ENCODE measurements at regions not wholly inside any gene's neighbourhood (a gene's known extent, or its start where the extent isn't known, plus 50 kb on each side); places are given as distances from the start of the nearest gene placed in this dataset.
"Not testable (repeated sequence)": the region's sequence is repeated elsewhere in the genome, so short reads cannot be mapped to it uniquely, and the experiment has no call there.

DNA sequence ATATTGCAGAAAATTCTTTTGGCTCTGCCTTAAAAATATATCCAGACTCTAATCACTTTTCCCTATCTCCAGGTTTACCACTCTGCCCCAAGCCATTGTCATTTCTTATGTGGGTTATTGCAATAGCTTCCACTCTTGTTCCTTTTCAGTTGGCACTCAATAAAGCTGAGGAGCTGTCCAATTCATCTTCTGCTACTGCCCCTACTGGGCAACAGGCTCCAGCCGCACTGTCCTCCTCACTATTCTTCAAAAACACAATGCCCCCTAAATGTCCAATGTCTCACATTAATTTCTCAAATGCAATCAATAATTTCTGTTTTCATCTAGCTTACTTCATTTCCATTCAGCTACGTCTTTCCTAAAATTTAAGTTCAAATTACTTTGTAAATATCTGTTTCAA lies 1262.5 kb upstream of the CDH2 start:
- intact Hi-C loops (cut with micrococcal nuclease): no loop called here

DNA sequence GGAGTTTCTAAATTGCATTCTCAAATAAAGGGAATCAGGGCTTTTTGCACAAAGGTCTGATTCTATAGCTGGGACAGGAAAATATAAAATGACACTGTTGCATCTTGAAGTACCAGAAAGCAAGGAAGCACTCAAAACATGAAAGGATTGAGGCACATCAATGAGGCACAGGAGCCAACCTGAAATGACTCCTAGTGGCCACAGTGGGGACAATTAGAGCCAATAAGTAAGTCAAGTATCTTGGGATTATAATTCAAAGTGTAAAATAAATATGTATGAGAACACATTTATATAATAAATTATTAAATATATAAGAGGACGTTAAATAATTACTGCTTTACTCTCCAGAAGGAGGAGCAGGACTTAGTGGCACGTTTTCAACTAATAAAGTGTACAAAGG lies 1259.5 kb upstream of the CDH2 start:
- intact Hi-C loops (cut with micrococcal nuclease): no loop called here

DNA sequence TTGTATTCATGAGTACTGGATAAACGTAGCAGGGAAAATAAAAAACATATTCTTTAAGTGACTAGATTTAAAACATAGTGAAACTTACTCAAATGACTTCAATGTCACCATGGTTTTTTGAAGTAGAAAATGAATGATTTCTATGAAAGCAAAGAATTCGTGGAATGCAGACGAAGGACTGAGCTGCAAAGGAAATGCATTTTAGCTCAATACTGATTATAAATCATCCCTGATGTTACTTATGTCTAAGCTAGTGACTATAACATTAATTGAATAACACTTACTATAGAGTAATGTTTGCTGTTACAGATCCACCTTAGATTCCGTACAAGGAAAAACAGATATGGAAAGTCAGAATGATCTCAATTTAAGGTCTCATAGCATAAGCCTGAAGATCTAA lies 1257.7 kb upstream of the CDH2 start:
- intact Hi-C loops (cut with micrococcal nuclease): no loop called here

DNA sequence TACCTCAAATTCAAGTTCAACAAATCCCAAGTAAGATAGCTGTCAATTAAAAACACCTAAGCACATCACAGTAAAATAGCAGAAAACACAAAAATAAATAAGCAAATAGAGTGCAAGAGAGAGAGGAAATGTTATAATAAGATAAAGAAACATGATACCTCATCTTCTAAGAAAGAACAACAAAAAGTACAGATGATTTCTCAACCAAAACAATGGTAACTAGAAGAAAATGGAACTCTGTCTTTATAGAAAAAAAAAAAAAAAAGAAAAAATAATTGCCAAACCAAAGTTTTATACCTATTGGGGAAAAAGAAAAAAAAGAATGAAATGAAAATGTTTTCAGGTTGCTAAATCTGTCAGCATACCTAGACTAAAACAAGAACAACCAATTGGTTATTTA lies 1253.5 kb upstream of the CDH2 start:
- intact Hi-C loops (cut with micrococcal nuclease): no loop called here

DNA sequence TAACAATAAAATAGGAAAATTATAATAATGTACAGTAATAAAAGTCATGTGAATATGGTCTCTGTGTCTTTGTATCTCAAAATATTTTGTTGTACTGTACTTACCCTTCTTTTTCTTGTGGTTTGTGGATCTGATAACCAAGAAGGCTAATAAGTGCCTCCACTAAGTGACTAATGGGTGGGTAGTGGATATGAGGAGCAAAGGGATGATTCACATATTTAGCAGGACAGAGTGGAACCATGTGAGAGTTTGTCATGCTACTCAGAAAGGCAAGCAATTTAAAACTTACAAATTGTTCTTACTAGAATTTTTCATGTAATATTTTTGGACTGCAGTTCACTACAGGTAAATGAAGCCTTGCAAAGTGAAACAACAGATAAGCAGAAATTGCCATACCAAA lies 1241.2 kb upstream of the CDH2 start:
- intact Hi-C loops (cut with micrococcal nuclease): no loop called here

DNA sequence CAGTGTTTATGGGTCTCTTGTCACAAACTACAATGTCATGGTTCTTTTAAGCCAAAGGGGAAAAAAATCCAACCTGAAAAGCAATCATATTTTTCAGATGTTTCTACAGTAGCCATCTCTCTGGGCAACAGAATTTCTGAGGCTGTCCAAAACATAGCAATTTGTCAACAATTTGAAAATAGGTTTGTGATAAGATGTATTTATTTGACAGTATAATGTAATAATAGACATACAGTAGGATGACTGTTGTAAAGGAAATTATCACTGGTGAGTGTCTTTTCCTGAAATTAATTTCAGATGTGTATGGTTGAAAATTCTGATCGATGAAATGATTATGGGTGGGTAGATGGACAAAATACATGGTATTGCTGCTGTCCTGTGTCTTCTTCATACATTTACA lies 1230.1 kb upstream of the CDH2 start:
- intact Hi-C loops (cut with micrococcal nuclease): no loop called here

DNA sequence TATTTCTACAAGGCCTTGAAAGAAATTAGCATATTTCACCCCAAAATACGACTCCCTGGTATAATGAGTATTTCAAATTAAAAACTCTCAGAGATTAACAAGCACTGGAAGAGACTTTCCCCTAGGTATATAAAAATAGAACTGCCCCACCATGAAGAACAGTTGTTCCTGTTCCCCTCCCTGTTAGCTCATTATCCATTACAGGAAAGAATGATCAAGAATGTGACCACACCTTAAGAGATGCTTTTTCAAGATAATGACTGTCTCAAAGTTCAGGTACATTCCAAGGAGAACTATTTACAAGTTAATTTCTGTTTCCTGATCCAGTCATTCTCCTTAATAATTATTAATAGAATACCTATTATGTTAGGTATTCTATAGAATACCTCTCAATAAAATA lies 1220.6 kb upstream of the CDH2 start:
- intact Hi-C loops (cut with micrococcal nuclease): no loop called here

DNA sequence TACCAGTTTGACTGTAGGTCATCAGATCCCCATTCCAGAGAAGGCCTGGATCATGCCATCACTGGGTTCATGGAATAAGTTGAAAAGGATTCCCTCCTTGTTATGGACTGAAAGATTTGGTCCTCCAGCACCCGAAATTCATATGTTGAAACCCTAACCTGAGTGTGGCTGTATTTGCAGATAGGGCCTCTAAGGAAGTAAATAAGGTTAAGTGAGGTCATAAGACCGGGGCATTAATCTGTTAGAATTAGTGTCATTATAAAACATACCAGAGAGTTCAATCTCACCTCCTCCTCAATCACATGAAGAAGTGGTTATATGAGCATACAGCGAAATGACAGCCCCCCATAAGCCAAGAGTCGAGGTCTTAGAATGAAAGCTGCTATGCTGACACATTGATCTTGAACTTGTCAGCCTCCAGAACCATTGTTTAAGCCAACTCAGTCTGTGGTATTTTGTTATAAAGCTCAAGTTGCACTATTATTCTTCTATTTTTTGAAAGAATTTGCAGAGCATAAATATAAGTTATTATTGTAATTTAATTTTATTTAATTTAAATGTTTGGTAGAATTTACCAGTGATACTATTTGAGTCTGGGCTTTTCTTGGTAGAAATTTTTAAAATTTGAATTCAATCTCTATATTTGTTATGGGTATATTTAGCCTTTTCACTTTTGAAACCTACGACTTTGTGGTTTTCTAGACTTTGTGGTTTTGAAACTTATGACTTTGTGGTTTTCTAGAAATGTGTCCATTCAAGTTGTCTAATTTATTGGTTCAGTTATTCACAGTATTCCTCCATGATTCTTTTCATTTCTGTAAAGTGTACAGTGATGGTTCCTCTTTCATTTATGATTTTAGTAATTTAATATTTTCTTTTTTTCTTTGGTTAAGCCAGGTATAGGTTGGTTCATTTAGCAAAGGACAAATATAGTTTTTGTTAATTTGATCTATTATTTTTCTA lies 1206.7 kb upstream of the CDH2 start:
- intact Hi-C loops (cut with micrococcal nuclease): no loop called here

DNA sequence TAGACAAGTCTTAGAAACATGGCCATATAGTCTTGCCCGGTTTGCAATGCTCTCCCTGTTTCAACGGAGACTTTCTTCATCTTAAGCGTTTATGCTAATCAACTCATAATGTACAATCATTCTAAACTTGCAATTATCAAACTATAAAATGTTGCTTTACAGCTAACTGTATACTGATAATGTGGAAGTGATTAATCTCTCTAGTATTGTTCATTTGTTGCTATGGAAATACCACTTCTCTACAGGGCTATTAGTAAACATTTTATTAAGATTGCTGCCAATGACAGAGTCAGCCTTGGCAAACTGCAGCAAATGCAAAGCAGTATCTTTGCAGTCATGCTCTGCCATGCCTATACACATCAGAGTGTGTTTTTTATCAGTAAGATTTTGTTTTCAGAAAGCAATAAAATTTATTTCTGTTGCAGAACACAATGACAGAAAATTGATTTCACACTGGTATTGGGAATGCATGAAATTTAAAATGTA lies 1201.8 kb upstream of the CDH2 start:
- intact Hi-C loops (cut with micrococcal nuclease): no loop called here

DNA sequence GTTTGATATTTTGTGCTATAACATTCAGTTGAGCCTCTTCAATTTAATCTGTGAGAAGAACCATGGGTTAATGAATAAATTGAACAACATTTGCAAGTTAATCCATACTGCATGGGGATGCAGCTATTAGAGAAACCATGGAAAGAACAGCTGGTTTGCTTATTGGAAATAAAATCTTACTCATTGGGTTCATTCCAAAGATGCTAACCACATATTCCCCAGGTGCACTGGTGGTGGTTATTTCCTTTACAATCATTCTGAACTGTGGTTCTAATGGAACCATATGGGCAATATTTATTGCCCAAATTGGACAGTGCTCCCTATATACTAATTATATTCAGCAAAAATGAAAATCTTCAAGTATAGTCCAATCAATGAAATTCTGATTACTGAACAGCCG lies 1200.4 kb upstream of the CDH2 start:
- intact Hi-C loops (cut with micrococcal nuclease): no loop called here

DNA sequence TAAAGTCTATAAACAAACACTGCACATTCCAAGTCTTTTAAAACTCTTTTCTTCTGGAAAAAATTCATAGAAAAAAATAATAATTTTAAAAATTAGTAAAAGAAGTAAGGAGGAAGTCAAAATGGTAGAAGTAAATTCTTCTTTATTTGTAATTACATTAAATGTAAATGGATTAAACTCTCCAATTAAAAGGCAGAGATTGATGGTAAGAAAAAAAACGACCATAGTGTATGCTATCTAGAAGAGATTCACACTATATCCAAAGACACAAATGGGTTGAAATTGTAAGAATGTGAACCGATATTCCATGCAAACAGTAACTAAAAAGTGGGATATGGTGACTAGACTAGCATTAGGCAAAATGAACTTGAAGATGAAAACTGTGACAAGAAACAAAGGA lies 1196.1 kb upstream of the CDH2 start:
- intact Hi-C loops (cut with micrococcal nuclease): no loop called here

DNA sequence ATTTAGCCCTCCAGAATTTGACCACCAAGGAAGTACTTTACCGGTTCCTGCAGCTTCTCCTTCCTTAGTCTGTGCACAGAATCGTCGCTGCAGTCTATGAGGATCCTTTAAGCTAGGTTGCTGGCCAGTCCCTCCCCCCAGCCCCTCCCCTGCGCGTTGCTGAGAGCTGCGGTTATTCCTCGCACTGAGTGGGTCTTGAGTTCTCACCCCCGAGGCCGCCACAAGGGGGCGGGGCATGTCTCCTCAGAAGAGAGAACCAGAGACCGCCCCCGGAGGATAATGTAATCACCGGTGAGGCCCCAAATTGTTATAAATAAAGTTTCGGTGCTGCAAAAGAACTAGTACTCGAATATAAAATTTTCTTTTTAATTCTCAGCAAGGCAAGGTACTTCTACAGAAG lies 1184.9 kb upstream of the CDH2 start:
- intact Hi-C loops (cut with micrococcal nuclease): no loop called here

DNA sequence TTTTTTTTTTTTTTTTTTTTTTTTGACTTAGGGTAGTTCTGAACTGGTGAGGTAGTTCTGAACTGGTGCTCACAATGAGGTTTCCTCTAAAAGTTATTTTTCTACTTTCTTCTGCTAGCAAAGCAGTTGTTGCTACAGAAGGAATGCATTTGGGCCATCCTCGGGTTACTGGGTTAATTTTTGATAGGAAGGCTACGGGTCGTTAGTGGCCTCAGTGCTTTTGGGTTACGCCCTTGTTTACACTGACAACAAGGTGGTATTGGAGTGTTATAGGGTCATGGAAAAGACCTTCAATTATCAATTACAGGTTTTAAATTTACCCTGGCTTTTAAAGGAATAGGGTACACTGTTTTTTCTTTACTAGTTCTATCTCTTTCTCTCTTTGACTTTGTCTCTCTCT lies 1183.7 kb upstream of the CDH2 start:
- intact Hi-C loops (cut with micrococcal nuclease): not testable (repeated sequence)

DNA sequence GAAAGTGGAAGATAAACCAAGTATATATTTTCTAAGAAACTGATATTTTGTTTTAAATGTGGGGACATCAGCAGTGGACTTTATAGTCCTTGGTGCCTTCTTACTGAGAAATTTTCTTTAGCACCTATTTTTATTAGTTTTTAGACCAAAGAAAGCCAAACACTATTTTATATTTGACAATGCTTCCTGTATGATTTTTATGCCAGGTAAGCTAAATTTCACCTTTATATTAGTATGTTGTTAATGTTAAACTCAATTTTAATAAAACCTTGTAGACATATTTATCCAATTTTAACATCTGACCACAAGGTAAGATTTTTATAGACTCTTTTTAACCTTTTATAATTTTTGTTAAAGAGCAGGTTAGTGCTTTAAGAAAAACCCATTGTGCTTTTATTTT lies 1182.3 kb upstream of the CDH2 start:
- intact Hi-C loops (cut with micrococcal nuclease): not testable (repeated sequence)

DNA sequence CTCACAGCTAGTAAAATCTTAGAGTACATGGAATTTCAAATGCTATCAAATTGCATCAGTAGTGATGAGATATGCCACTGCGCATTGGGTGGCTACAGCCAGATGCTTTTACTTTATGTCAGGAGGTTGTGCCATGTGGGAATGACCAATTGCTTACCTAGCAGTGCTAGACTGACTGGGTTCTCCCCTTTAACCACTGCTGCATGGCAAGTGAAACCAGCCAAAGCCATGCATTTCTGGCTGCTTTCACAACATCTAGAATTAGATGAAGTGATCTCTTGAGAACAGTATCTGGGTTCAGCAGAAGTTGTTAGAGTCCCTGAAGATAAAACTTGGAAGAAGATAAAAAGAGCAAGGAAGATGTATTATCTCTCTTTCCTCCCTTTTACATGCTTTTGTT lies 1174.2 kb upstream of the CDH2 start:
- intact Hi-C loops (cut with micrococcal nuclease): no loop called here

DNA sequence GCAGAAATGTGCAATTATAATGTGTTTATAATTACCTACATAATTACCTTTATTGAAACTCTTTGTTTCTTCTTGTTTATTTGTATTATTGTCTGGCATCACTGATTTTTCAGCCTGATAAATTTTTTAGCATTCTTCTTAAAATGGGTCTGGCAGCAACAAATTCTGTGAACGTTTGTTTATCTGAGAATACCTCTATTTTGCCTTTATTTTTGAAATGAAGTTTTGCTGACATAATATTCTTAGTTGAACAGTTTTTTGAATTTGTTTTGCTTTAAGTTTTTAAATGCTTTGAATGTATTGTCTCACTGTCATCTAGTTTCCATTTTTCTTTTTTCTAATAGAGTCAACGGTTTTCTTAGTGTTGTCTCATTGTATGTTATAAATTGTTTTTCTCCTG lies 1152.0 kb upstream of the CDH2 start:
- intact Hi-C loops (cut with micrococcal nuclease): no loop called here

DNA sequence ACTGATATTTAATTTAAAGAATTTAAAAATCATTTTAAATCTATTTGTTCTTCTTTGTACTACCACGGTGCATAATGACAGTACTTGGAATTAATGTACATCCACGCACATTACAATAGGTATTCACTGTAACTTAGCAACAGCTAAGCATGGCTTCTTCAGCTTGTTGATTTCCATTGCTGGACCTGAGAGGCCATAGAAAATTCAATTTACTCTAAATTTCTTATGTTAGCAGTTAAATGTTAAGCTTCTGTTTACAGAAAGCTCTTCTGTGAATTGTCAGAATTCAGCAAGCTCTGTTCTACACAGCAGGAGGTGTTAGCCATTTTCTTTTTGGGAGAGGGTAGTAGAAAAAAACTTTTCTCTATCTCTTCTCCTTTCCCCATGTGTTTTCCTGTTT lies 1149.3 kb upstream of the CDH2 start:
- intact Hi-C loops (cut with micrococcal nuclease): no loop called here

DNA sequence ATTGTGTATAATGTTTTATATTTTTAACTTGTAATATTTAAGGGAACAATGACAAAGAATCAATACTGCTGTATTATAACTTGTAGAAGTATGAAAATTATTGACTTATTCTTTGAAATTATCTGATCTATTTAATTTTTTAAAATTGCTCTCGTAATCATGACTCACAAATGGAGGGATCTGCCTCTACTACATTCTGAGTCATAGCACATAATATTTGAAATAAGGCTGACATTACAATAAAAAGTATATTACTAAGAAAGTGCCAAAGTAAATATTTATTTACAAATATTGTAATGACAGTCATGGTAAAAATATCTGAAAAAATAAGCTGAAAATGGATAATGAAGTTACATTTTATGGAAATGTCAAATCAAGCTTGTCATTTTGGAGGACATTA lies 1144.6 kb upstream of the CDH2 start:
- intact Hi-C loops (cut with micrococcal nuclease): no loop called here

DNA sequence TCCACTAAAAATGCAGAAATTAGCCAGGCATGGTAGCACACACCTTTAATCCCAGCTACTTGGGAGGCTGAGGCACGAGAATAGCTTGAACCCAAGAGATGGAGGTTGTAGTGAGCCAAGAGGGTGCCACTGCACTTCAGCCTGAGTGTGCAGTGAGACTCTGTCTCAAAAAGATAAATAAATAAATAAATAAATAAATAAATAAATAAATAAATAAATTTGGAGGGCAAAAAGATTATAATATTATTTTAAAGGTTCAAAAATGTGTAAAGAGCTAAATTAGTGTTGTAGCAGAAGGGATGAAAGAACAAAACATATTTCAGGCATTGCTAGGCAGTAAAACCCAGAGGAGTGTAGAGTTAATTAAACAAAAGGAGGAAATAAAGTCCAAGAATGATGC lies 1136.4 kb upstream of the CDH2 start:
- intact Hi-C loops (cut with micrococcal nuclease): no loop called here

DNA sequence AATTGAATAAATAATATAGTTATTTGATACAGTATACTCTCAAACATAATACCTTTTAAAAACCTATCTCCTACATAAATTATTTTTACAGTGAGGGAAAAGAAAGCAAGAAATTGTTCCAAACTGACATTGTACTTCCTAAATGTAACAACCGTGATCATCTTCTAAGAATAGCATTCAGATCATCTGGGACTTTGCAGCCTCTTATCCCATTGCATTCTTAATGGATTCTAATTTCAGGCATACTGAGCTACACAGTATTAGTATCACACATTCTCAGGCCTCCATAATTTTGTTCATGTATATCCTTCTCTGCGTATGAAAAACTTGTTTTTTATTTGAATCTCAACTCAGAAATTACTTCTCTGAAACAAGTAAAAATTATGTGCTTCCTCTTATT lies 1134.7 kb upstream of the CDH2 start:
- intact Hi-C loops (cut with micrococcal nuclease): no loop called here

DNA sequence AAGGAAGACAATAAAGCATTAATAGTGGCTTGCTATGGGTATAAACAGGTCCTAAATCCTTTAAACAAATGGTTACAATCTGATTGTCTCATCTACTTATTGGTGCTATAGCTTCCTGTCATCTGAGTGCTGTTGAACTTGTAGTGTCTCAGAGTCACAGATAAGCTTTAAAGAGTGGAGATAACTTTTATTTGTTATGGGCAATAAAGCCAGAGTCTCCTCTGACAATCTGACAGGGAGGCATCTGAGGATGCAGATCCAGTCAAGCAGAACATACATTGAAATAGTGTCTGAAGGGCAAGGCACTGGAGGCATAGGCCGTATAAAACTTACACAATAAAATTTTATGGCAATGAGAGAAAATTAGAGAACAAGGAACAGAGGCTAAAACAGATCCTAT lies 1132.4 kb upstream of the CDH2 start:
- intact Hi-C loops (cut with micrococcal nuclease): no loop called here

DNA sequence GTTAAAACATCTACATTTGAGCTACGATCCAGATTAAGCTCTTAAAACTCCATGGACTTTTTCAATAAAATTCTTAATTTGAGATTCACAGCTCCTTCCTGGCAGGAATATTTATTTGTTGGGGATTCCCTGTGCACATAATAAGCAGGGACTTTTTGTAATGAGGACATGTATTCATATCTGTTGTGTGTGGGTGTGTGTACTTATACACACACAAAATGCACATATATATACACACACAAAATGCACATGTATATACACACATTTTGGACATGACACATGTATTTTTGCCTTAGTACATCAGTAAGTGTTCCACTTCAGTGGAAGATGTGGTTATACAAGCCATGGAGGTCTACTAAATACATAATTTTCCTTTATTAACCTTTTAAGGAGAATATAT lies 1131.1 kb upstream of the CDH2 start:
- intact Hi-C loops (cut with micrococcal nuclease): no loop called here

DNA sequence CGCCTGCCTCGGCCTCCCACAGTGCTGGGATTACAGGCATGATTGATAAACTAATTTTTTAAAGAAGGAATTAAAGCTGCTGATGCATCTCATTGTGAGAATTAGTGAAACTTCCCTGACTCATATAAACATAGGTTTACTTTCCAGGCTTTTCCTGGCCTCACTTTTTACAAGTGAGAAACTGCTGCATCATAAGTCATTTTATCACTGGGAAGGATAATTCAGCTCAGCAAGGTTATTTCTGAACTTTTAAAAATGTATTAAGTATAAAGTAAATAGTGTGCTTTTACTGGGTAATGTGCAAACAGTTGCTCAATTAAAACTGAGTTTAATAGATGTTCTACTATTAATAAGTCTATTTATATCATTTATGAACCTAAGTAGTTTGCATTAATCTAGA lies 1130.3 kb upstream of the CDH2 start:
- intact Hi-C loops (cut with micrococcal nuclease): no loop called here

Data from T-helper 1 cell treated with Interleukin-12 subunit alpha and Interleukin-12 subunit beta and Interleukin-4 antibody, amounts not matched to agents 30 ng/mL and 1 ng/mL, for 36 hours (primary cell).